Stomach smooth muscle (tissue), 2 donors: ENCODE measurements at regions not wholly inside any gene's neighbourhood (a gene's known extent, or its start where the extent isn't known, plus 50 kb on each side); places are given as distances from the start of the nearest gene placed in this dataset.

Experiments used
- H3K27ac ChIP-seq: one replicate; pipeline ENCODE4 v1.7.0; 2013; ENCODE audit warnings: mild to moderate bottlenecking, low read length, inconsistent platforms
- H3K27me3 ChIP-seq, 2 donors: one replicate each; pipeline ENCODE4 v1.7.0; 2013; ENCODE audit warnings: low read length in 2 of 2; ENCODE audit not compliant: insufficient read depth in 2 of 2, control insufficient read depth in 1 of 2
- H3K36me3 ChIP-seq, 2 donors: one replicate each; pipeline ENCODE4 v1.7.0; 2013; ENCODE audit warnings: low read length in 2 of 2; ENCODE audit not compliant: control insufficient read depth in 2 of 2, insufficient read depth in 2 of 2
- H3K4me1 ChIP-seq: one replicate; pipeline ENCODE4 v1.7.0; 2013; ENCODE audit warnings: low read length; ENCODE audit not compliant: control insufficient read depth, insufficient read depth
- H3K4me3 ChIP-seq, 2 donors: one replicate each; pipeline ENCODE4 v1.7.0; 2013; ENCODE audit warnings: low read length in 2 of 2
- H3K9ac ChIP-seq, 2 donors: one replicate each; pipeline ENCODE4 v1.7.0; 2013; ENCODE audit warnings: low read length in 2 of 2, mild to moderate bottlenecking in 1 of 2
- H3K9me3 ChIP-seq, 2 donors: one replicate each; pipeline ENCODE4 v1.7.0; 2013; ENCODE audit warnings: low read length in 2 of 2; ENCODE audit not compliant: control insufficient read depth in 2 of 2
- donor health status: healthy.
- donor health status: Pancreatic carcinoma.

DNA sequence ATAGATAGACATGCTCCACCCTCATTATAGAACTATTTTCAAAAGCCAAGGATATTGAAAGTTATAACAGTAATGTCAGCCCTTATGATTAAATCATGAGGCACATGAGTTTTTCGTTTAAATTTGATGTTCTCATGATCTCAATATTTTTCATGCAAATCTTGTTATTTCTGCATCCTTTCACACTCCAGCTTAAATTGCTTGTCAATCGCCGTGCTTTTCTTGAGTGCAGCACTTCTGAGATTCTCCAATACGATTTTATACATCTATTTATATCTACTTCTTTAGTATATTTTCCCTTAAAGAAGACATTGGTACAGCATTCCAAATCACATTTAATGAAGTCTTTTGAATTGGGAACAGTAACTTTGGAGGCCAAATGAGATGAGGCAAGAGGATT is 171.2 kb upstream of the GBE1 start:
- H3K36me3 ChIP-seq = no peaks in the 10 kb centered on the region
- no peak overlapping the region for H3K27ac ChIP-seq
- no peaks in the 10 kb centered on the region for H3K9me3 ChIP-seq
- H3K4me3 ChIP-seq = no peak overlapping the region
- H3K4me1 ChIP-seq = no peaks in the 10 kb centered on the region
- H3K27me3 ChIP-seq = no peaks in the 10 kb centered on the region
- H3K9ac ChIP-seq = no peak overlapping the region

DNA sequence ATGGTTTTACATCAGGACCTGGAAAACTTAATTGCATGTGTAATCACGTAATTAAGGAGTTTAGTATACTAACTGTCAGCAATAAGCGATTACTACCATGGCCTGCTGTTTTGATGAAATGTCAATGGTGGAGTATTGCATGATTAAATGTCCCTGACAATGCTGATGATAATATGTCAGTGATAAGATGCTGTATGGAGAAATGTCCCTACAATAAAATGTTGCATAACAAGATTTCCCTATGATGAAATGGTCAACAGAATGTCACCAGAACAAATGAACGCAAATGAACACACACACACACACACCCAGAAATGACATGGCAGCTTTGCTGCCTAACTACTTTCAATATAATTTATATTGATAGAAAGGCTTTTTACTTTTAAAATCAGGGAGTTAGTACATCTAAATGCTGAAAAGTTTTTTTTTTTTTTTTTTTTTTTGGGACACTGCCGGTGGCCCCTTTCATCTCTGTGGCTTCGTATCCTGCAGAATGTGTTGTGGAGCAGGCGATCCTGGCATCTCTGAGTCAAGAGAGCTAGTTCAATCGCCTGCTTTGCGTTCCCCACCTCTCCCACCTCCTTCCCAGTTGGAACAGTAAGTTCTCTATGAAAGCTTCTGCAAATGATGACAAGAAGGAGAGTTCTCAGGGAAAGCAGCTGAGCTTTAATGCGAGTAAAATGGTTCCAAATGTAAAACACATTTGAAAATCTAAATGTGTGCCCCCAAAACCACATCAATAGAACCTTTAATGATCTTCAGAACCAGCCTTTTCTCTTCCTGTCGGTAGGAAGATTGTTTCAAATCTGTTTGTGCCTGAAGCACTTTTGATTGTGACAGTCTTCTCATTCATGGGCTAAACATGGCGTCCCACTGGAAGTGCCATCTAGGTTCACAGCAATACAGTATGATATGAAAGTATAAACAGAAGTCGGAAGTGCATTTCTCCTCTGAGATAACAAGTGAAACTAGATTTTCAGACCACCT is 170.1 kb upstream of the GBE1 start:
- no peak overlapping the region for H3K4me3 ChIP-seq
- no peak overlapping the region for H3K27ac ChIP-seq
- no peak overlapping the region for H3K9ac ChIP-seq
- H3K9me3 ChIP-seq = no peaks in the 10 kb centered on the region
- H3K27me3 ChIP-seq = no peaks in the 10 kb centered on the region
- no peaks in the 10 kb centered on the region for H3K4me1 ChIP-seq
- no peaks in the 10 kb centered on the region for H3K36me3 ChIP-seq

DNA sequence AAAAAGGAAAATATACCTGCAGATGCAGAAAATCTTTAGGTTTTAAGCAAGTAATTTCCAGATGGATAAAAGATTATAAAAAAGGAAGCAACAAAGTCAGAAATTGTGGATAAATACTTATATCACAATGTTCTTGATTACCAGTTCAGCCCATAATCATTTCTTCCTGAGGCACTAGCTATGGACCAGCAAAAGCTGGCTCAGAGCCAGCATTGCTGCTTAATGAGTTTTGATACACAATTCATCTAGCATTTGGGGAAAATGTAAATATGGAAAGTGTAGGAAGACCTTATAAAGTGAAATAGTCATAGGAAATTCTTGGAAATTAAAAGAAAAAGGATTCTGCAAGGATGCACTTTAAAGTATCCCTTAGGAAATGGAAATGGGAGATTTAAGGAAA is 168.3 kb upstream of the GBE1 start:
- H3K36me3 ChIP-seq = no peaks in the 10 kb centered on the region
- no peaks in the 10 kb centered on the region for H3K27me3 ChIP-seq
- no peaks in the 10 kb centered on the region for H3K4me1 ChIP-seq
- H3K9me3 ChIP-seq = no peaks in the 10 kb centered on the region
- H3K27ac ChIP-seq = no peak overlapping the region
- H3K4me3 ChIP-seq = no peak overlapping the region
- H3K9ac ChIP-seq = no peak overlapping the region

DNA sequence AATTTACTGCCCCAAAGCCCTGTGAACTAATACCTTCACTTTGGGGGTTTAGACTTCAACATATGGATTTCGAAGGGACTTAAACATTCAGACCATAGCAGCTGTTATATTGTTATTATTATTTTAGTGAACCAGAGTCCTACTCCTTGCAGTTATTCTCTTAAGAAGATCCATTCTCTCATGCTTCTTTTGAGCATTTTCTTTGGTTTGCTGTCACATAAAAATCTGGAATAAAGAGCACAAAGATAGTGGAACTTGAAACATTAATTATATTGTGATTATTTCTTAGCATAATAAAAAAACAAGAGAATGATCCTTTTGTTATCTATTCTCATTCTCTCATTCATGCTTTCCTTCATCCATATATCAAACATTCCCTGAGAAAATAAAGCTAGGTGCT is 166.4 kb upstream of the GBE1 start:
- no peaks in the 10 kb centered on the region for H3K9me3 ChIP-seq
- H3K27me3 ChIP-seq = no peaks in the 10 kb centered on the region
- H3K9ac ChIP-seq = no peak overlapping the region
- H3K4me3 ChIP-seq = no peak overlapping the region
- no peaks in the 10 kb centered on the region for H3K36me3 ChIP-seq
- no peak overlapping the region for H3K27ac ChIP-seq
- no peaks in the 10 kb centered on the region for H3K4me1 ChIP-seq

DNA sequence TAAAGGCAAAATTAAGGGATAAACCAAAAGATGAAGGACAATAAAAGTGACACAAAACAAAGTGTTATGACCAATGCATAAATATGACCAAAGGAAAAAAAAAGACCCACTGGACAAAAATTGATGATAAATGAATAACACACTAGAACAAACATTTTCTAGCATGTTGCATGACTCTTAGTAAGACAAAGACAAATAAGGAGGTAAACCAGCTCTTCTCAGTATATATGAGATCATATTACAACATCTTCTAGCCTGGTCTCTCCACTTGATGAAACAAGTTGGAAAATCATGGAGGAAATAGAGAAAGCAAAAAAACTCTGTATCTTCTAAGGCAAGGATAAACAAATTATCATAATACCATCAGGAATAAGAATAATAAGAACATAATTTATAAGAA is 163.9 kb upstream of the GBE1 start:
- H3K36me3 ChIP-seq = no peaks in the 10 kb centered on the region
- no peaks in the 10 kb centered on the region for H3K9me3 ChIP-seq
- no peak overlapping the region for H3K9ac ChIP-seq
- no peak overlapping the region for H3K27ac ChIP-seq
- H3K4me1 ChIP-seq = no peaks in the 10 kb centered on the region
- H3K27me3 ChIP-seq = no peaks in the 10 kb centered on the region
- no peak overlapping the region for H3K4me3 ChIP-seq

DNA sequence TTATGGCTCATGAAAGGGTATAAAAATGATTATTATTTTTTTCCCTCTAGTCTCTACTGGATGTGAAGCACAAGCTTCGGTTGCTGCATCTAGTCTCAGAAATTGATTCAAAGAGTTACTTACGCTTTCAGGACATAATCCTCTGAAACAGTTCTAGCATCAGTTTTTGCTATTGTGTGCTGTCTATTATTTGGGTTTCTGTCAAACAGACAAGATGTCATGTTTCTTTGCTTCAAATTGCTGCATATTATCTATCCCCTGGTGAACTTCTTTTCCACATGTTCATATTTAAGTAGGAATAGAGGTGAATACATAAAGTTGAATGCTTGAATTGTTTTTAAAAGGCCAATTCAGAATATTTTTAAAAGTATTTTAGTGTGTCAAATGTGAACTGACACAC is 161.6 kb upstream of the GBE1 start:
- Histone ChIP-seq H3K36me3 (no peaks in the 10 kb centered on the region), H3K4me3 (no peak overlapping the region), H3K4me1 (no peaks in the 10 kb centered on the region), H3K9me3 (no peaks in the 10 kb centered on the region), H3K9ac (no peak overlapping the region), H3K27ac (no peak overlapping the region), H3K27me3 (no peaks in the 10 kb centered on the region)

DNA sequence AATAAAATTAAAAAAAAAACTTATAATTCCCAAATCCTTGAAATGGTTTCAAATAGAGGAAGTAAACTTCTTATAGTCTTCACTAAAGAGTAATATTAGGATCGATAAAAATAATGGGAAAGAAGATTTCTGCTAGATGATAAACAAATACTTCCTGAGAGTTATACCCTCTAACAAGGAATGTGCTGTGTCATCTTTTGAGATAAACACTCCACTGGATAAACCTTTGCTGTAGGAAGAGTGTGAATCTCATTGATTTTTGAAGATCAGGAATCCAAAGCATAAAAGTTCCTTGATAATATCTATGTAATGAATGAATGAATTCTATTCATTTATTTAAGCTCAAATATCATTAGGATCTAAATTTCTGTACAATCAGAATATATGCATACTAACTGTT is 161.0 kb upstream of the GBE1 start:
- Histone ChIP-seq H3K36me3 (no peaks in the 10 kb centered on the region), H3K4me3 (no peak overlapping the region), H3K9ac (no peak overlapping the region), H3K27ac (no peak overlapping the region), H3K27me3 (no peaks in the 10 kb centered on the region), H3K9me3 (no peaks in the 10 kb centered on the region), H3K4me1 (no peaks in the 10 kb centered on the region)

DNA sequence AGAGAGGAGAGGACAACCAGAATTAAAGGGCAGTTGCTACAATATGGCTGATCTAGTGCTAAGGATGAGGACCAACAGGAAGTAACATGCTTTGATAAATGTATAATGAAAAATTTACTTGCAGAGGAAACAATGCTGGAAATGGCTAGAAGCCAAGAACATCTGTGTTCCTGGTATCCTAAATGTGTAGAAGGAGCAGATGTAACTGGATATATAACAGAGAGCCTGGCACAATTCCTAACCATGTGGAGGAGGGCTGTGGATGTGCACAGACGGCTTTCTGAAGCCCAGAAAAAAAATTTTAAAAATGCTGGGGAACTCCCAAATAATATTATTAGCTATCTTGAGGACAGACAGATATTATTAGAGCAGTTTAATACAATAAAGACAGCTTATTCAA is 159.4 kb upstream of the GBE1 start:
- Histone ChIP-seq H3K4me1 (no peaks in the 10 kb centered on the region), H3K9me3 (no peaks in the 10 kb centered on the region), H3K27me3 (no peaks in the 10 kb centered on the region), H3K27ac (no peak overlapping the region), H3K36me3 (no peaks in the 10 kb centered on the region), H3K9ac (no peak overlapping the region), H3K4me3 (no peak overlapping the region)

DNA sequence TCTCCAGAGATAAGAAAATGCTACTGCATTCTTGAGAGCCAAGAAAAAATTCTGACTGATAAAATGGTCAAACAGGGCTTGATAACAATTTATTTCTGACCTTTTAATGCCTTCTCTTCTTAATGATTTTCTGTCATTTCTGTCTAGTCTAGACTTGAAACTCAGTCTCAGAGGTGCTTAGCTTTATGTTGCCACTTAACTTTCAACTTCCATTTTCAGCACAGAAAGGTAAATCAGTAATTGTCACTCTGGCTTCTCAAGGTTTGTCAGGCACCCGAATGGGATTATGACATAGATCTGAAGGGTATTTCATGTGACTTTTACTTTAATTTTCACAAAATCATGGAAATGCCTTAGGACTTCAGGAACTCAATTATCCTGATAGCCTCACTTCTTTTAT is 155.4 kb upstream of the GBE1 start:
- no peaks in the 10 kb centered on the region for H3K36me3 ChIP-seq
- no peak overlapping the region for H3K9ac ChIP-seq
- H3K27me3 ChIP-seq = no peaks in the 10 kb centered on the region
- H3K9me3 ChIP-seq = no peaks in the 10 kb centered on the region
- H3K4me1 ChIP-seq = no peaks in the 10 kb centered on the region
- H3K4me3 ChIP-seq = no peak overlapping the region
- H3K27ac ChIP-seq = no peak overlapping the region

DNA sequence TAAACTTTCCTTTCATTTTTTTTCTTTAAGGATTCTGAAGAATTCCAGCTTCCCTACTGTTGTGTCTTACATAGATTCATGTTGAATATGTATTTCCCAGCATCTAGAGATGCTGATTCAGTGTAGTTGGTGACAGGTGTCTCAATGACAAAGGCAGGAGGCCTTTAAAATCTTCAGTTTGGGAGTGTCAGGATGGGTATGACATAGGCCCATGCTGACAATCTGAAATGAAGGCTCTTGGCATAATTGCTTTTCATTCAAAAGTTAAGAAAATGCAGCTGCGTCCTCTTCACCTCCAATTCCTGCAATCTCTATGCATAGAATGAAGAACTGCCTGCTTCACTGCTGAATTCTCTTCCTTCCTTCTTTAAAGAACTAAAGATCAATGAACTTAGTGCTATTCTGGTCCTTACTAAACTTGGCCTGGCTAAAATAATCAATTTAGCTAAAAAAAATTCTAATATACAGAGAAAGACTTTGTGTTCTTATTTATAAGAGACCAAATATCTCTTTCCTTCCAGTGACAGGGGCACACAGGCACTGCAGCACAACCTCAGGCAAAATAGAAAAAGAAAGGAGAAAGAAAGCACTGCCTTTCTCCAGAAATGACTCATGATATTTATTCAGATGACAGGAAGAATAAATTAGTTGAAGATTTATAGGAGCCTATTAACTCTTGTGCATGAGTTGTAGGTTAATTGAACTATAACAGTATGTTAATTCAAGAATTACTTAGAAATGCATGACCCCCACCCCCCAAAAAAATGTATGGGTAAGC is 152.6 kb upstream of the GBE1 start:
- Histone ChIP-seq H3K4me1 (no peaks in the 10 kb centered on the region), H3K27ac (no peak overlapping the region), H3K36me3 (no peaks in the 10 kb centered on the region), H3K4me3 (no peak overlapping the region), H3K27me3 (no peaks in the 10 kb centered on the region), H3K9me3 (no peaks in the 10 kb centered on the region), H3K9ac (no peak overlapping the region)

DNA sequence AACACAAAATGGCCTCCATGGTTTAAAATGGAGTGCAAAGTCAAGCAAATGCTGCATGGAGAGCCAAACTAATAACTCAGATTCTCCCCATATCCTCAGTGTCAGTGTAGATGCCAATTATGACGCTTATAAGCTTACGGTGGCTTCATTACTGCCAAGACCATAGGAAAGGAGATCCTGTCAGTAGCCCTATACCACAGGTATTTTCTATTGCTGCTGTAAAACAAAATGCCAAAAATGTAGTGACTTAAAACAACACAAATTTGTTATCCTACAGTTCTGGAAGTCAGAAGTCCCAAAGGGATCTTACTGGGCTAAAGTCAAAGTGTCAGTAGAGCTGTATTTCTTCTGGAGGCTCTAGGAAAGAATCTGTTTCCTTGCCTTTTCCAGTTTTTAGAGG is 149.8 kb upstream of the GBE1 start:
- H3K4me1 ChIP-seq = no peaks in the 10 kb centered on the region
- H3K9me3 ChIP-seq = no peaks in the 10 kb centered on the region
- H3K27ac ChIP-seq = no peak overlapping the region
- no peak overlapping the region for H3K4me3 ChIP-seq
- H3K27me3 ChIP-seq = no peaks in the 10 kb centered on the region
- H3K36me3 ChIP-seq = no peaks in the 10 kb centered on the region
- no peak overlapping the region for H3K9ac ChIP-seq
